IPS DF 4.7 (cell line): ENCODE measurements at regions not wholly inside any gene's neighbourhood (a gene's known extent, or its start where the extent isn't known, plus 50 kb on each side); places are given as distances from the start of the nearest gene placed in this dataset.

Experiments used
- DNase-seq: peaks from one replicate; pipeline ENCODE4 v3.0.0-alpha.2; 2013; ENCODE audit warnings: low spot score; ENCODE audit errors: extremely low read depth

- DNase-seq: no peak
These were observed 143.9 kb downstream of the C9orf50 start for GRCh38 chr9:129476821-129477611.

GRCh38 chr9:129474740-129475404 lies 146.0 kb downstream of the C9orf50 start:
- no peak for DNase-seq

DNA sequence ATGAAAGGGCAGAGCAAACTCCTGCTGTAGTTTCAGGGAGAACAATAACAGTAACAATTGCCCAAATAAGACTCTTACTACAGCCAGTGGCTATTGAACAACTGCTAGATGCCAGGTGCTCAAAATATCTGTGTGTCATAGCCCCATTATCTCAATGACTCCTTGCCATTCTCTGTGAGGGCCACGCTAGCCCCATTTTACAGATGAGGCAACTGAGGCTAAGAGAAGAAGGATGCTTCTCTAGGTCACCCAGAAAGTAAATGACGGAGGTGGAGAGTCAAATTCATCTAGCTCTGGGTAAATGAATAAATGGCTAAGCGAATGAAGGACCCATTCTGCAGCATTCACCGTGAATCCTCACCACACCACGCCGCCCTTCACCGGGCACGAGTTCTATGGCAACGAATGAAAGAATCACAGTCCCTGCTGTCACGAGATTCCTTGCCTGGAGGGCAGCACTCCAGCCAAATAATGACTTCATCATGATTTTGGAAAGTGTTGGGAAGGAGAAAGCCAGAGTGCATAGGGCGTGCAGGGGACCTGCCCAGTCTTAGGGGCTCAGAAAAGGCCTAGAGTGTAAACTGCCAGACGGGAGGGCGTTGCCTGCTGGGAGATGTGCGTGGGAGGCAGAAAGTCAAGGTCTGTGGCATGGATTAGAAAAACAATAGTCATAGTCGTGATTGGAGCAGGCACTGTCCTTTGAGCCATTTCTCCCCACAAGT lies 147.2 kb downstream of the C9orf50 start:
- DNase-seq: no peak

GRCh38 chr9:129472651-129473102 lies 148.2 kb downstream of the C9orf50 start:
- no peak for DNase-seq

DNA sequence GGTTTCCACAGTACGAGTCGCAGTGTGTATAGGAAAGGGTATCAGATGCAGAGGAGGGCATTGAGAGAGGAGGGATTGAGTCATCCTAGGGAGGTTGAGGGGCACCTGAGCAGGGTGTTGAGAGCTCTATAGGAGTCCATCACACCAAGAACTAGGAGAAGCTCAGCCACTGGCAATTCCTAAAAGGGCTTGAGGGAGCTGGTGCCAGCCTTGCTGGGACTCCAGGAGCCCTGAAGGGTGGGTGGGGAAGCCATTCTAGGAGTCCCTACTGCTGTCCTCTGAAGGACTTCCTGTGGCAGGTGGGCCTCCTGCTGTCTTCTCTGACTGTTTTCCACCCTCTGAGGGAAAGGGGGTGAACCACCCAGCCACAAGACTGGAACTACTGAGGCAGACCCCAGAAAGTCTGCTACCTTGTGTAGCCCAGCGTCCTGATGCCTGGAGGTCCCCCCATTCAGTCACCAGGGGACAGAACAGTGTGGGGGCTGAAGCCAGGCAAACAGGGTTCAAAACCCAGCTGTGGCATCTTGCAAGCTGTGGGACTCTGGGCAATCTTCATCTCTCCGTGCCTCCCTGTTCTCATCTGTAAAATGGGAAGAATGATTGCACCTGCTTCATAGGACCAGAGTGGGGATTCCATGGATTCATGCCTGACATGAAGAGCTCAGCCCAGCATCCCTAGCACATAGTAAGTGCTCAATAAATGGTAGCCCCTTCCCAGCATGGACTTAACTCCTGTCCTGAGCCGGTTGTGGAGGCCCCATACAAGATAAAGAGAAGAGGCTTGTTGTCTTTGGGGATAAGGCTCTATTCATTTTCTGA lies 149.5 kb downstream of the C9orf50 start:
- no peak for DNase-seq

DNA sequence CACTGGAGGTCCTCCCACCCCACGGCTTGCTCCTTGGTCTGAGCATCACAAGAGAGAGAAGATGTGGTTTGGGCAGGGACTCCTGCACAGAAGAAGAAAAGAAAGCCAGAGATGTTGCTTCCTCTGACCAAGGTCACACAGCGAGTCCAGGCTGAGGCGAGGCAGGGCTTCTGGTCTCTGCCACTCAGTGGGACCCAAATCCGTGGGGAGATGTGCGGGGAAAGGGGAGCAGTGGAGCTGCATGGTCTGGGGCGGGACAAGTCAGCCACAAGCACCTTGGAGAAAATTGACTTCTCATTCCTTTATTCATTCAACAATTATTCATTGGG lies 150.9 kb downstream of the C9orf50 start:
- DNase-seq: no peak

DNA sequence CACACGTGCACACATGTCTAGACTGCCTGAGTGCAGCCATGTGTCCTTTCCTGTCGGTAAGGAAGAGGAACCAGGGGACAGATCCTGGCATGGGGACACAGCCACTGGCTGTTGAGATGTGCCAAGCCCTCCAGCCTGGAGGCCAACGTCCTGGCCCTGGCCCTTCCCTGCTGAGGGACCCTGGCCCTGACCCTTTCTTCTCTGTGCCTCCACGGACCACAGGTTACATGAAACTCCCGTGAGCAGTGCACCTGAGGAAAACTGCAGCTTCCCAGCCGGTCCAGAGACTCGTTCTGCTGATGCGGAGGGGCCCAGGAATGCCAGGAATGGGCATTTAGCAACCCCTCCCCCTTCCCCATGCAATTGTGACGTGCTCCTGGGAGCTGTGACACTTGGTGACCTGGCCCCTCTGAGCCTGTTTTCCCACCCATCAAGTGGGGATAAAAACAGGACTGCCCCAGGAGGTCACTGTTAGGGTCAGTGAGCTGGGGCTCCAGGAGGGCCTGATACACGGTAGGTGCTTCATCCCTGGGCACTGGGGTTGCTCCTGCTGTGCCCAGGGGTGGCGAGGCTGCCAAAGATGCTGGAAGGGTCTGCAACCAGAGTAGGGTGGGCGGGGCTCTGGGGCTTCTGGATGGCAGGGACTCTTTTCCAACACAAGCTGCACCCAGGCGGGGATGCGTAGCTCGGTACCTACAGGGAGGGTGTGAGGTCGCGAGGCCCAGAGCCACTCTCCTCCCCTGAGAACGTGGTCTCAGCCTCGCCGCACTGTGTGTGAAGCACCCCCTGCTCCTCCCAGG lies 151.5 kb downstream of the C9orf50 start:
- DNase-seq: no peak

DNA sequence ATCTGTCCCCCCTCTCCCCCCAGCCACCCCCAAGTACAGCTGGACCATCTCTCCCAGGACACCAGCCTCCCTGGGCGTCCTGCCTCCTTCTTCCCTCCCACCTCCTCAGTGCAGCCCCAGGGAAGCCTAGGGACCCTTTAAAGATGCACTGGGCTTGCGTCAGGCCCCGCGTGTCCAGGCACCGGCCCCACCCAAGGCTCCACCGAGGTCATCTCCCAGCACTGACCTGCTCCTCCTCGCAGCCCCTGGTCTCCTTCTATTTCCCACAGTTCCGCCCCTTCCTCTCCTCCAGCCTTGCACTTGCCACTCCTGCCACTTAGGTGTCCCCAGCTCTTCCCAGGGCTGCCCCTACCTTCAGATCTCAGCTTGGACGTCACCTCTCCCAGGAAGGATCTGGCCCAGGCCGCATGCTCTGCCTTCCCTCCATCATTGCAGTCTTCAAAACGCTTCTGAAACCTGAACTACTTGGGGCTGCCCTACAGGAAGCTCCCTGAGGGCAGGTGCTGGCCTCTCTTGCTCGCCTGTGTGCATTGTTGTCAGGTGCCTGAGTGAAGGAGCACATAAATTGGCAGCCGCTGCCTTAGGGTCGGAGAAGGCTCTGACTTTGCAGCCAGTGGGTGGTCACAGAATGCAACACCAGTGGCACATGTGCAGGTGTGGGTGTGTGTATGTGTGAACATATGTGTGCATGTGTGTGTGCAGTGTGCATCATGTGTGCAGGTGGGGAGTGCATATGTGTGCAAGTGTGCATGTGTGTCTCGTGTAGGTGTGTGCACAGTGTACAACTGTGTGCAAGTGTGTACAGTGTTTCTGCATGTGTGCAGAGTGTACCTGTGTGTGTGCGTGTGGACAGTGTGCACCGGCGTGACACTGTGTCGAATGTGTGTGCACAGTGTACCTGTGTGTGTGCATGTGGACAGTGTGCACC lies 152.9 kb downstream of the C9orf50 start:
- no peak for DNase-seq

- no peak for DNase-seq
These were observed 153.8 kb downstream of the C9orf50 start for GRCh38 chr9:129467004-129467588.

GRCh38 chr9:129465834-129466535 lies 154.9 kb downstream of the C9orf50 start:
- DNase-seq: no peak

DNA sequence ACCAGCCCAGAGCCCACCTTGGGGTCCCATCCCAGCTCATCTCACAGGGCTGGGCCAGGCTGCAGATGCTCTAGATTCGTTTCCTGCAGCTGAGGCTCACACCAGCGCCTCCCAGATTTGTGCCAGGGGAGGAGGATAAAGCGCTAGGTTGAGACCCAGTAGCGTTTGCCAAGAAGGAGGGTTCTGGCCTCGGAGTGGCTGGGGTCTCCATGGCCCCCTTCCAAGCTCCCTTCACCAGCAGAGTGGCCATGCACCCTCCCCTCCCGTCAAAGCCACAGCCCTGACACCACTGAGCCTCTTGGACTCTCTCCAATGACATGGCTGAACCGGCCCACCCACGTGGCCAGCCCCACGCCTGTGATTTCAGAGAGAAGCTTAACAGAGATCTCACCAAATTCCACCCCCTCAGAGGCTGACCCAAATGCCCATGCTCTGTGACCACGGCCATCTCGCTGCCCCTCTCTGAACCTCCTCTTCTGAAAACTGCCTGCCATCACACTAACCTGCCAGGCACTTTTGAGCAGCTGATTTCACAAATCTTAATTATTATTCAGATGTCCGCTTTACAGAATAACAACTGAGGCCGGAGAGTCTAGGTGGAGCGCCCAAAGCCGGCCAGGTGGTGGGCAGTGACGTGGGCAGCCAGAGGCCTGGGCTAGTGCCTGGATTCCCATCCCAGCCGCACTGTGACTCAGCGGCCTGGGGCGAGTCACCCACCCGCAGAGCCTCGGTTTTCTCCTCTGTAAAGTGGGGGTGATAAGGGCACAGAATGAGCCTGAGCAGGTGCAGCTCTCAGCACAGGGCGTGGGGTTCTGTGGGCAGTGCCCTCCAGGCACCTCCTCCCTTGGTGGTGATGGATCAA lies 155.7 kb downstream of the C9orf50 start:
- DNase-seq: no peak

DNA sequence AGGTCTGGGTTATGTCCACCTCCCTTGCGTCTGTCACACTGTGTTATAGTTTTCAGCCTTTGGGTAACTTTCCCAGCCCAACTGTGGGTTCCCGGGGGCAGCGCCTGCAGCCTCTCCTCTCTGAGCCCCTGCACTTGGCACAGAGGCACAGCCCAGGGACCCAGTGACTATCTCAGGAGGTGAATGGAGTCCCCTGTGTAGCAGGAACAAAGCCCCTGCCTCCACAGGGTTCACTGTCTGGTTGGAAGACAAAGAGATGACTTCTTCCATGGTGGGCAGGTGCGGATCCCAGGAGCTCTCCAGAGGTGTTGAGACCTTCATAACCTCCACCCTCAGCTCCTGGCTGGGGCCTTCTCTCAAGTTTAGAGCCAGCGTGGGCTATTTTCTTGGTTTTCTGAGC lies 156.9 kb downstream of the C9orf50 start:
- no peak for DNase-seq

GRCh38 chr9:129463477-129463876 lies 157.4 kb downstream of the C9orf50 start:
- DNase-seq: no peak

- no peak for DNase-seq
These were observed 158.5 kb downstream of the C9orf50 start for GRCh38 chr9:129462360-129462759.

DNA sequence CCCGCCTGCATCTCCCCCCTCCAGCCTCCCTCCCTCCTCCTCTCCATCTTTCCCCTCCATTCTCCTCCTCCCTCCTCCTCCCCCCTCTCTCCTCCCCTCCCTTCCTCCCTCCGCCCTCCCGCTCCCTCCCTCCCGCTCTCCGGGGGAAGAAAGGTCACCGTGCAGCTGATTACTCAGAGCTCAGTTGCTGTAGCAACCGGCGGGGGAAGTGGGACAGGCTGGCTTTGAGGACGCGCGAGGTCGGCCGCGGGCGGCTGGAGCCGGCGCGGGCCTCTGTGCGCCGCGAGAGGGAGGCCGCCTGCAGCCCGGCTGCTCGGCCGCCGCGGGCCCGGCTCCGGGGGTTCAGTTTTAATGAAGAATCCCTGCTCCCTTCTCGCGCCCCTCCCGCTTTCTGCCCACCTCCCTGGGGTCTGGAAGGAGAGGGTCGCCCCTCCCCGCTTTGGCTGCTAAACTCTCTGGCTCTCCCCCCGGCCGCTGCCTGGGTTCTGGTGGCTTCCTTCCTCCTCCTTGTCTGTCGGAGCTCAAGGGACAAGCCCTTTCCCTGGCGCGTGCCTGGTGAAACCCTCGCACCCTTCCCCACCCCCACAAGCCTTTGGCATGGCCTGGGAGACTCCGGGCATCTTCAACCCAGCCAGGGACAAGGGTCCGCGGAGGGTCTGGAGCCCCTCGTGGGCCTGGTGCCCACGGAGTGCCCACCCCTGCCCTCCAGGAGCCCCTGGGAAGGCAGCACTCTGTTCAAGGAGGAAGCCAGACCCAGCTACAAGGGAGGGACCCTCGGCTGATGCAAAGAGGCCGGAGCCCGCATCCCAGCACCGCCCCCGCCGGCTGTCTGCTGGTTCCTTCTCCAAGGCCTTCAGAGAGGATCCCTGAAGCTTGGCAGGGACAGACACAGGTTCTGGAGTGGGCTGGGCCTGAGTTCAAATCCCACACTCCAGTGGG lies 160.3 kb downstream of the C9orf50 start:
- no peak for DNase-seq

DNA sequence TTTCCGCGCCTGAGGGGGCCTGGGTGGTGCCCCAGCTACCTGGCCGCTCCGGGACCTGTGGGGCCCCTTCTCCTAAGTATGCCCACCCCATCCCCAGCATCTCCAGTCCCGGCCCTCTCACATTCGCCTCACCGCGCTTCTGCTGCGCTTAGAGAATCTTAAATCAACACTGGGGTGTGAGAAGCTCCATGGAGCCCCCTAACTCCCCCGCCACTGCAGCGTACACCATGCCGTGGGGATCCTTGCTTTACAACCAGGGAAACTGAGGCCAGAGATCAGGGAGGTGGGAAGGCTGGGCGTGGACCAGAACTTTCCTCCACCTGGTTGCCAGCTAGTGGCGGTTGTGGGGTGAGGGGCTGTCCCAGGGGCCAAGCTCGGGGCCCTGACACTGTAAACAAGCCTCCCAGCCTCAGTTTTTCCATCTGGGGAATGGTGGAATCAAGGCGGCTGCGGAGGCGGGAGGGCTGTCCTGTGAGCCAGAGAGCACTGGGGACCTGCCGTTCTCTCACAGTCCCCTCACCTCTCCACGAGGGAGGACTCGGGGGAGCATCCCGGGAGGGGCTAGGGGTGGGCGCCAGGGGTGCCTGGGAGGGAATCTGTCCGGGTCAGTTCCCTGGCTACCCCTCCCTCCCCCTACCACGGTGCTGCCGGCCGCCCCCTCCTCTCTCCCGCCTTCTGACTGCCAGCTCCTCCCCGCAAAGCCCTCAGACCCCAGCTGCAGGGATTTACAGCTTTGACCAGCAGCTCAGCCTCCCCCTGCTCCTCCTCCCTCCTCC lies 161.2 kb downstream of the C9orf50 start:
- no peak for DNase-seq
